GM23248 (cell line): ENCODE measurements at regions not wholly inside any gene's neighbourhood (a gene's known extent, or its start where the extent isn't known, plus 50 kb on each side); places are given as distances from the start of the nearest gene placed in this dataset.

ENCODE experiments used
- EZH2 ChIP-seq: fragments of 200-600 bp; sonication (generic); IDR thresholded peaks from 2 replicates; pipeline ENCODE4 v1.6.1; 2018; ENCODE audit warnings: antibody characterized with exemption, mild to moderate bottlenecking; ENCODE audit not compliant: insufficient read depth, poor library complexity, severe bottlenecking
- EZH2phosphoT487 ChIP-seq: fragments of 200-600 bp; sonication (generic); IDR thresholded peaks from 2 replicates; pipeline ENCODE4 v1.6.1; 2018; ENCODE audit warnings: antibody characterized with exemption, moderate library complexity, mild to moderate bottlenecking, low read depth; ENCODE audit not compliant: insufficient read depth

GRCh38 chr21:22703521-22703920, 1705.3 kb downstream of the NCAM2 start:
- TF ChIP-seq EZH2 (no peak), EZH2phosphoT487 (no peak)
